ENCODE measurements at regions not wholly inside any gene's neighbourhood (a gene's known extent, or its start where the extent isn't known, plus 50 kb on each side); places are given as distances from the start of the nearest gene placed in this dataset.

GRCh38 chr11:90585491-90585890, 362.6 kb upstream of the CHORDC1 start:
- TF ChIP-seq FOS (IDR thresholded peaks at IDR 0.05; ENCODE audit: low read depth, low read length) (no peak), SMC3 (IDR thresholded peaks at IDR 0.05; ENCODE audit: low read depth, low read length) (no peak), RCOR1 (IDR thresholded peaks at IDR 0.05; ENCODE audit: insufficient replicate concordance, low read length) (no peak), CTCF (conservative IDR thresholded peaks at IDR 0.05; ENCODE audit: low read depth, low read length) (no peak), POLR2A (IDR thresholded peaks at IDR 0.05; ENCODE audit: low read depth, low read length) (no peak), RFX5 (IDR thresholded peaks at IDR 0.05; ENCODE audit: low read depth, low read length) (no peak), RAD21 (IDR thresholded peaks at IDR 0.05; ENCODE audit: low read length) (no peak), BHLHE40 (IDR thresholded peaks at IDR 0.05; ENCODE audit: low read depth, low read length) (no peak), MXI1 (IDR thresholded peaks at IDR 0.05; ENCODE audit: borderline replicate concordance, low read depth, low read length) (no peak), CEBPB (IDR thresholded peaks at IDR 0.05; ENCODE audit: low read depth, low read length) (no peak), MAZ (IDR thresholded peaks at IDR 0.05; ENCODE audit: borderline replicate concordance, low read depth, low read length) (no peak)
- TF ChIP-seq, protein P1, sequence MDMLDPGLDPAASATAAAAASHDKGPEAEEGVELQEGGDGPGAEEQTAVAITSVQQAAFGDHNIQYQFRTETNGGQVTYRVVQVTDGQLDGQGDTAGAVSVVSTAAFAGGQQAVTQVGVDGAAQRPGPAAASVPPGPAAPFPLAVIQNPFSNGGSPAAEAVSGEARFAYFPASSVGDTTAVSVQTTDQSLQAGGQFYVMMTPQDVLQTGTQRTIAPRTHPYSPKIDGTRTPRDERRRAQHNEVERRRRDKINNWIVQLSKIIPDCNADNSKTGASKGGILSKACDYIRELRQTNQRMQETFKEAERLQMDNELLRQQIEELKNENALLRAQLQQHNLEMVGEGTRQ (IDR thresholded peaks at IDR 0.05; ENCODE audit: low read depth, low read length): no peak
- TF ChIP-seq, protein P2, sequence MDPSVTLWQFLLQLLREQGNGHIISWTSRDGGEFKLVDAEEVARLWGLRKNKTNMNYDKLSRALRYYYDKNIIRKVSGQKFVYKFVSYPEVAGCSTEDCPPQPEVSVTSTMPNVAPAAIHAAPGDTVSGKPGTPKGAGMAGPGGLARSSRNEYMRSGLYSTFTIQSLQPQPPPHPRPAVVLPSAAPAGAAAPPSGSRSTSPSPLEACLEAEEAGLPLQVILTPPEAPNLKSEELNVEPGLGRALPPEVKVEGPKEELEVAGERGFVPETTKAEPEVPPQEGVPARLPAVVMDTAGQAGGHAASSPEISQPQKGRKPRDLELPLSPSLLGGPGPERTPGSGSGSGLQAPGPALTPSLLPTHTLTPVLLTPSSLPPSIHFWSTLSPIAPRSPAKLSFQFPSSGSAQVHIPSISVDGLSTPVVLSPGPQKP (IDR thresholded peaks at IDR 0.05; ENCODE audit: borderline replicate concordance, low read depth, low read length): no peak

Data from IMR-90 (cell line).